ENCODE measurements at regions not wholly inside any gene's neighbourhood (a gene's known extent, or its start where the extent isn't known, plus 50 kb on each side); places are given as distances from the start of the nearest gene placed in this dataset.
"Not testable (repeated sequence)": the region's sequence is repeated elsewhere in the genome, so short reads cannot be mapped to it uniquely, and the experiment has no call there.

- no peak for DNase-seq (ENCODE audit: low spot score)
Measured at GRCh38 chr10:8379906-8380832, 325.7 kb downstream of the GATA3 start.

- DNase-seq (ENCODE audit: low spot score), result no peak
Measured at GRCh38 chr10:8380833-8381496, 326.5 kb downstream of the GATA3 start.

GRCh38 chr10:8386781-8387180 is 332.3 kb downstream of the GATA3 start:
- no peak for DNase-seq (ENCODE audit: low spot score)

- no peak for DNase-seq (ENCODE audit: low spot score)
Measured at GRCh38 chr10:8389630-8390029, 335.1 kb downstream of the GATA3 start.

- no peak for DNase-seq (ENCODE audit: low spot score)
Measured at GRCh38 chr10:8392216-8392615, 337.7 kb downstream of the GATA3 start.

GRCh38 chr10:8393531-8393930 is 339.0 kb downstream of the GATA3 start:
- DNase-seq (ENCODE audit: low spot score), result no peak

- DNase-seq (ENCODE audit: low spot score), result no peak
Measured at GRCh38 chr10:8396675-8397074, 342.2 kb downstream of the GATA3 start.

- no peak for DNase-seq (ENCODE audit: low spot score)
Measured at GRCh38 chr10:8398771-8399170, 344.3 kb downstream of the GATA3 start.

- no peak for DNase-seq (ENCODE audit: low spot score)
Measured at GRCh38 chr10:8400151-8400550, 345.7 kb downstream of the GATA3 start.

GRCh38 chr10:8400892-8401291 is 346.4 kb downstream of the GATA3 start:
- no peak for DNase-seq (ENCODE audit: low spot score)

GRCh38 chr10:8401531-8401930 is 347.0 kb downstream of the GATA3 start:
- DNase-seq (ENCODE audit: low spot score), result no peak

GRCh38 chr10:8402576-8402975 is 348.1 kb downstream of the GATA3 start:
- DNase-seq (ENCODE audit: low spot score), result no peak

- no peak for DNase-seq (ENCODE audit: low spot score)
Measured at GRCh38 chr10:8403711-8404371, 349.4 kb downstream of the GATA3 start.

GRCh38 chr10:8404721-8405120 is 350.2 kb downstream of the GATA3 start:
- no peak for DNase-seq (ENCODE audit: low spot score)

- no peak for DNase-seq (ENCODE audit: low spot score)
Measured at GRCh38 chr10:8405596-8405995, 351.1 kb downstream of the GATA3 start.

GRCh38 chr10:8407501-8408021 is 353.1 kb downstream of the GATA3 start:
- no peak for DNase-seq (ENCODE audit: low spot score)

- no peak for DNase-seq (ENCODE audit: low spot score)
Measured at GRCh38 chr10:8410506-8410905, 356.0 kb downstream of the GATA3 start.

- no peak for DNase-seq (ENCODE audit: low spot score)
Measured at GRCh38 chr10:8412541-8412940, 358.1 kb downstream of the GATA3 start.

- not testable (repeated sequence) for DNase-seq (ENCODE audit: low spot score)
Measured at GRCh38 chr10:8415029-8415428, 360.5 kb downstream of the GATA3 start.

GRCh38 chr10:8416192-8416701 is 361.8 kb downstream of the GATA3 start:
- DNase-seq (ENCODE audit: low spot score), result no peak

- DNase-seq (ENCODE audit: low spot score), result no peak
Measured at GRCh38 chr10:8416760-8417159, 362.3 kb downstream of the GATA3 start.

GRCh38 chr10:8417631-8418030 is 363.1 kb downstream of the GATA3 start:
- DNase-seq (ENCODE audit: low spot score), result no peak

Measured in AG20443 (cell line).